ENCODE measurements at regions not wholly inside any gene's neighbourhood (a gene's known extent, or its start where the extent isn't known, plus 50 kb on each side); places are given as distances from the start of the nearest gene placed in this dataset.
"Not testable (repeated sequence)": the region's sequence is repeated elsewhere in the genome, so short reads cannot be mapped to it uniquely, and the experiment has no call there.

DNA sequence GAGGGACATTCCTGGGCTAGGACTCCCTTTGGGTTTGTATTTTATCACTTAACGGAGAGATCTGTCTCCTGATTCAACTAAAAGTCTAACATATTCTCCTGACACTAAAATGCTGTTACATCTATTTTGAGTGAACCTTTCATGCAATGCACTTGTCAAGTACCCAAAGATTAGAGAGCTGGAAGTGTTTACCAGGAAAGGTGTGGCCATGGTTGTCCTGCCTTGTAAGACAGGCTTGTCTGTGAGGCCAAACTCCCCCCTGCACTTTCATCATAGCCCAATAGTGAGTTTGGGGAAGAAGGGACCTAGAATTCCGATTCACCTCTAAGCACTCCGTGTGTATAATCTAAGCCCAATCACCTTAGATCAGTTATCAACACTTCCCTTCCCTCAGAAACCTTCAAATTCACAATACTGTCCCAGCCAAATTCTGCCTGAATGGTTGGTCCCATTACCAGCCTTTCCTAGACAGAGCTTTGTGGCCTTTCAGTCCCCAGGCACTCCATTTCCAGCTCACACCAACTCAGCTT, 162.6 kb upstream of the NAMPT start:
- no peak for DNase-seq

- DNase-seq, result not testable (repeated sequence)
These were observed 160.6 kb upstream of the NAMPT start for GRCh38 chr7:106445366-106445765.

GRCh38 chr7:106444068-106444655, 159.4 kb upstream of the NAMPT start:
- DNase-seq, result no peak

GRCh38 chr7:106443156-106443555, 158.4 kb upstream of the NAMPT start:
- no peak for DNase-seq

DNA sequence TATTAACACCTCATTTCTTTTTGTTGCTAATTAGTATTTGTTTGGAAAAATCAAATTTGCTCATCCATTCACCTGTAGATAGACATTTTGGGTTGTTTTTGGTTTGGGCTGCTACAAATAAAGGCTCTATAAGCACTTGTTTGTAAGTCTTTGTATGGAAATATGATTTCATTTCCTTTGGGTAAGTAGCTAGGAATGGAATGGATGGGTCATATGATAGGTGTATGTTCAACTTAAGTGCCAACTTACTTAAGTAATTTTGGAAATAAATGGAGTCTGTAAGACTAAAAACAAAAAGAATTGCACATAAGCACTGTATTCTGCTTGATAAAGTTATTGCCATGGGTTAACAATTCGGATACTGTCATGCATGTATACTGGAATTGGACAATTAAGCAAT, 157.7 kb upstream of the NAMPT start:
- no peak for DNase-seq

DNA sequence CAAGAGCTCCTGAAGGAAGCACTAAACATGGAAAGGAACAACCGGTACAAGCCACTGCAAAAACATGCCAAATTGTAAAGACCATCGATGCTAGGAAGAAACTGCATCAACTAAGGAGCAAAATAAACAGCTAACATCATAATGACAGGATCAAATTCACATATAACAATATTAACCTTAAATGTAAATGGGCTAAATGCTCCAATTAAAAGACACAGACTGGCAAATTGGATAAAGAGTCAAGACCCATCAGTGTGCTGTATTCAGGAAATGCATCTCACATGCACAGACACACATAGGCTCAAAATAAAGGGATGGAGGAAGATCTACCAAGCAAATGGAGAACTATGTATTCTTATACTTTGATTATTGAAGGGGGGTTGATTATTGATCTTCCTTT, 156.6 kb upstream of the NAMPT start:
- not testable (repeated sequence) for DNase-seq

DNA sequence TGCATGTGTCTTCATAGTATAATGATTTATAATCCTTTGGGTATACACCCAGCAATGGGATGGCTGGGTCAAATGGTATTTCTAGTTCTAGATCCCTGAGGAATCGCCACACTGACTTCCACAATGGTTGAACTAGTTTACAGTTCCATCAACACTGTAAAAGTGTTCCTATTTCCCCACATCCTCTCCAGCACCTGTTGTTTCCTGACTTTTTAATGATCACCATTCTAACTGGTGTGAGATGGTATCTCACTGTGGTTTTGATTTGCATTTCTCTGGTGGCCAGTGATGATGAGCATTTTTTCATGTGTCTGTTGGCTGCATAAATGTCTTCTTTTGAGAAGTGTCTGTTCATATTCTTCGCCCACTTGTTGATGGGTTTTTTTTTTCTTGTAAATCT, 152.2 kb upstream of the NAMPT start:
- DNase-seq, result not testable (repeated sequence)

- no peak for DNase-seq
These were observed 148.6 kb upstream of the NAMPT start for GRCh38 chr7:106433377-106433776.

DNA sequence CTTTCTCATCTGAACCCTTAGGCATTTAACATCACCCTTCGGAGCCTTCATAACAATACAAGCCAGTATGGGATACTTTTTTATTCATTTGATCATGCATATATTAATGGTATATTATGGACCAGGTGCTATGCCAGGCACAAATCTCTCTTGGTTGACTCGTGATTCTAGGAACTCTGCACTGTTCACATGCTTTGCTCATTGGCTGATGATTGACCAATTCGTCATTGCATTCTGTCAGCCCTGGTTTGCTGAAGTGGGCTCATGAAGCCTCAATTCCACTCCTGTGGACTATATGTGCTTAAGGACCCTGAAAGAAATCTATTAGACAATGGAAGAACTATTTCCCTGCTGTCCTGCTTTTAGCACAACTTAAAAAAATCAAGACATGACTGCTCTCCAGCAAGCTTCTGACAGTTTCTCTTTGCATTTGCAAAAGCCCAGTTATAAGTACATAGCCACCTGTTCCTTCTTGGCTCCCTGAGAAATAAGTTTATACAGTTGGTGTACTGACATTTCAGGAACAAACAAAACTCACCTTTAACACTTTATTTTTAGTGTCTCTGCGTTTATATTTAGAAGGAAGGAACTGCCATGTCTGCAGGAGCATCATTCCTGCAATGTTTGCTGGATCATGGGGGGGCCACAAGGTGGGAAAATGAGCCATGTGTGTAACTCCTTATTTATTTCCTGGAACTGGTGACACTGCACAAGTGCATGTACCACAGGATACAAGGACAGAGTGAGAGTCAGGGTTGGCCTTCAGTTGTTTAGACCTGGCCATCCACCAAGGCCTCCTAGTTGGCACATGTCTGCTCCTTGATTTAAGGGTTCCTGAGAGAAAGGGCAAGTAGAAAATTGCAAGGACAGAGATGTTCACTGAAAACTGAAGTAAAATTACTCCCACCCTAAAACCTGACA, 146.0 kb upstream of the NAMPT start:
- no peak for DNase-seq

DNA sequence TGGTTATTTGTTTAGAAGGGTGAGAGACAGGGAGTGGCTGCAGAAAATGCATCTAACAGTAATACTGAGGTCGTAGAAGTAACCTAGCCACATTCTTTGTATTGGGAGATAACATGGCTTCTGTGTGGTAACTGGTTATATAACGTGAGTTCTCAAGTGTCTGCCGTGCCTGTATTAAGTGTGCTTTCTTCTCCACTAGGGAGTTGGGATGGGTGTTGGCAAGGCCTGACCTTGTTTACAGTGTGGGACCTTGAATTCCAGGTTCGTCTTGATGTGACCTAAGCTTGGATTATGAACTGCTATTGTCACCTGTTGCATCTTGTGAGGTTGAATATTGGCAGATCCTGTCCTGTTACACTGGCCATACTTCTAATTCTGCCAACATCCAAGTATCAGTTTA, 145.3 kb upstream of the NAMPT start:
- DNase-seq, result no peak

DNA sequence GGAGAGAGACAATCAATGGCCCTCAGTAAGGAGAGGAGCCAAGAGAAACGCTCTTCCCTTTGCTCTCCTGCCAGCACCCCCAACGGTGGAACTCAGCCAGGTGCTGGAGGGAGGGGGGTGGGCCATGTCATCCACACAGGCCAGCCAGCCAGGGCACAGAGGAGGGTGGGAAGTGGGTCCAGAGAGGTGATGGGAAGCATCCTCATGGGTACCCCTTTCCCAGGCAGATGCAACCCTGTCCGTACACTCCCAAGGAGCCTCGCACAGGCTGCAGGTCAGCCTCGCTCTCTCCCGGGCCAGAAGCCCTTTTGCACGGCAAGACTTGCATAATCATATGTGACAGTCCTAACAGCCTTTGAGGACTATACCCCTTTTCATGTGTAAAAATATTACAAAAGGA, 142.0 kb upstream of the NAMPT start:
- DNase-seq, result no peak

GRCh38 chr7:106425017-106425719, 140.4 kb upstream of the NAMPT start:
- peak; percentile 77 for DNase-seq

GRCh38 chr7:106424476-106425016, 139.8 kb upstream of the NAMPT start:
- no peak for DNase-seq

GRCh38 chr7:106423821-106424475, 139.2 kb upstream of the NAMPT start:
- no peak for DNase-seq

DNA sequence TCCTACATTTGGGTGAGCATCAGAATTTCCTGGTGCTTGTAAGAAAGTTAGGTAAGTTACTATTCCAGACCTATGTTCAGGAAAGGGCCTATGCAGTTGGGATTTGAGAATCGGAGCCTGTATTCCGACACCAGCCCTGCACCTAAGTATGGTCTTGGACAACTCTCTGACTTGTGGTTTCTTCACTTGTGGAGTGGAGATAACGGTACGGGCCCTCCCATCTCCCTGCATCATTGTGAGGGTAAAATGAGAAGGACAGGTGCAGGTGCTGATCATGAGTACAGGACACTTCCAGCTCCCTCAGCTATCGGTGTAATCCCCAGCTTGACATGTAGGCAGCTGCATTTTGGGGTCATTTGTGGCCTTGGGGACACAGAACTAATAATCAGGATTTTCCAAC, 138.3 kb upstream of the NAMPT start:
- DNase-seq, result no peak

DNA sequence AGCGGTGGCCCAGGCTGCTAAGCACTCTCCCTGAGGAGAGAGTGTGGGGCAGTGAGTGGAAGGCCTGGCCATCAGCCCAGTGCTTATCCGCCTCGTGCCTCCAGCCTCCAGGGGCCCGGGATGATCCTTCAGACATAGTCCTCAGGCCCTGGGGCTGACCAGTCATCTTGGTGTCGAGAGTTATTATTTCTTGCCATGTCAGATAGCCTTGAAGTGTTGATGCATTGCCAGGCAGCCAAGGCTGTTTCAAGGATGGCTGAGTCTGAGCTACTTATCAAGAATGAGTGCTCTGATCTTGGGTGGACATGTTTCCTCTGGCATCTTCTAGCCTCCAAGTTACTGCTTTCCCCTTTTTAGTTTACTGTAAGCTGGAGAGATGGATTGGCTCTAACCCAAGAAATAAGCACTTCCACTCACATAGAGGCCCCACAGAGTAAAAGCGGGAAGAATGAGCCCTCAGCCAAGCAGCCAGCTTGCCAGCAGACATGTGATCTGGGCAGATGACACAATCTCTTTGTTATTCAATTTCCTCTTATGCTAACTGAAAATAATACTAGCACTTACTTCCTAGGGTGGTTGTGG, 136.5 kb upstream of the NAMPT start:
- DNase-seq, result no peak

DNA sequence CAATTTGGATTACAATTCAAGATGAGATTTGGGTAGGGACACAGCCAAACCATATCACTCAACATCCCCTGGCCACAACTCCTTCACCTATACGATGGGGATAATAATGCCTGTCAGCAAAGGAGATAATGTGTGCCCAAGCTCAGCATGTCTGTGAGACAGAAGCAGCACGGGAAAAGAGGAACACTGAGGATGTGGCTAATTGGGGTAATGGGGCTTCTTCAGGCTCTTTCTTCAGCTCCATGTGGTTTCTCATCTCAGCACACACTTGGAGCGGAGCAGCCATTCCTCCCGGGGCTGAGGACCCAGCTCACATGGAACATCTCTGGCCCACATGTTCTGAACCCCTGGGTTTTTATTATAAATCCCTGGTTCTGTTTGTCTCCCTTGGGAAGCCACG, 136.0 kb upstream of the NAMPT start:
- DNase-seq, result no peak

GRCh38 chr7:106420210-106420609, 135.4 kb upstream of the NAMPT start:
- no peak for DNase-seq

GRCh38 chr7:106419455-106420182, 134.8 kb upstream of the NAMPT start:
- peak; percentile 20 for DNase-seq

DNA sequence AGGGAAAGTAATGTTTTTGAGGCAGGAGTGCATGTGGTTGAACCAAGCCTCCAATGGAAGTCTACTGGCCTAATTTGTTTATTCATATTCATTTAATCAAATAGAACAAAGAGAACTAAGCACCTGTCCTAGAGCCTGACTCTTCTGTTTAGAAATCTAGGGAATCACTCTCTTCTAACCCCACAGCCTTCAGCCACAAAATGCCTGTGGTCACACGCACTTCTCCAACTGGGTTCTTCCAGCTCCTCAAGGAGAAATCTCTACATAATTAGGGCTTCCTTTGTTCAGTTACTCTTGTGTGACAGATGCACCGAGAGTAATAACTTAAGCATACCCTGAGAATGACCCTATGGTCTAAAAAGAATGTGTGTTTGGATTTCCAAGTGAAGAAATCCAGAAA, 133.7 kb upstream of the NAMPT start:
- DNase-seq, result no peak

DNA sequence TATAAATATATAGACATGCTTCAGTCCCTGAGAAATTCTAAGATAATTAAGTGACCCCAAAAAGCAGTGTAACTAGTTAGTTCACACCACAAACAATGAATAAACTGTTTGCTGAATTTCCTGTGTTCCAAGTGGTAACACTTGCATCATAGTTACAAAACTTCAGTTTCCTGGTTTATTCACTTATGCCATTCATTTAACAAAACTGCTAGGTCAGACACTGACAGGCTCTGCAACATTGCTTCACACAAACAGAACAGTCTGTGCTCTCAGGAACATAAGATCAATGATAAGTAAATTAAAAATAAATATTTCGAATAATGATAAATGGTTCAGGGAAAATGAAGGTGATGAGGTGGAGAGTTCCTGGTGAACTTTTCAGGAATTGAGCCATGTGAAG, 133.3 kb upstream of the NAMPT start:
- DNase-seq, result no peak
